KOPT-K1 (cell line): ENCODE measurements at regions not wholly inside any gene's neighbourhood (a gene's known extent, or its start where the extent isn't known, plus 50 kb on each side); places are given as distances from the start of the nearest gene placed in this dataset.
"Not testable (repeated sequence)": the region's sequence is repeated elsewhere in the genome, so short reads cannot be mapped to it uniquely, and the experiment has no call there.

Experiments used
- H3K27ac ChIP-seq: fragments of 200-600 bp; sonication (generic); 2 replicates; pipeline ENCODE4 v1.5.1; 2016; ENCODE audit warnings: antibody characterized with exemption, mild to moderate bottlenecking, low read depth, low read length; ENCODE audit not compliant: poor library complexity, severe bottlenecking
- H3K36me3 ChIP-seq: fragments of 200-600 bp; sonication (generic); 2 replicates; pipeline ENCODE4 v1.5.1; 2017; ENCODE audit warnings: antibody characterized with exemption, mild to moderate bottlenecking, low read length, moderate library complexity; ENCODE audit not compliant: insufficient read depth
- H3K9me3 ChIP-seq: fragments of 200-600 bp; sonication (generic); 2 replicates; pipeline ENCODE4 v1.5.1; 2017; ENCODE audit warnings: antibody characterized with exemption, low read length, mild to moderate bottlenecking; ENCODE audit not compliant: insufficient read depth, poor library complexity, severe bottlenecking

DNA sequence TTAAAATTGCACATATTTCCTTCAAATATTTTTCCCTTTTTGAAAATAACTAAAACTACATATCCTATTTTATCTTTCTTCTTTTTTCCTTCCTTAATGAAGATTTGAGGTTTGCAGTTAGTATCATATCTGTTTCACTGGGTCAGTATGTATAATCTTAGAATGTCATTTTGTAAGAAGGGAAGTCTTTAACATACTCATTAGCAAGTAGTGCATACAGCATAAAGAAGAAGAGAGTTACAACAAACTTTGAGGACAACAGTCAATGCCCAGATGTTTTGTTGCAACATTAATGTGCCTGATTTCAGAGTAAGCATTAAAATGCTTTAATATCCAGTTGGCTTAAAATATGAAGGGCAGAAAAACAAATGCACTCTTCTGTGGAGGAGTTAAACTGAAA lies 176.9 kb upstream of the FBXO33 start:
- H3K27ac ChIP-seq = no peak overlapping the region
- no peaks in the 10 kb centered on the region for H3K9me3 ChIP-seq
- H3K36me3 ChIP-seq = no peaks in the 10 kb centered on the region

DNA sequence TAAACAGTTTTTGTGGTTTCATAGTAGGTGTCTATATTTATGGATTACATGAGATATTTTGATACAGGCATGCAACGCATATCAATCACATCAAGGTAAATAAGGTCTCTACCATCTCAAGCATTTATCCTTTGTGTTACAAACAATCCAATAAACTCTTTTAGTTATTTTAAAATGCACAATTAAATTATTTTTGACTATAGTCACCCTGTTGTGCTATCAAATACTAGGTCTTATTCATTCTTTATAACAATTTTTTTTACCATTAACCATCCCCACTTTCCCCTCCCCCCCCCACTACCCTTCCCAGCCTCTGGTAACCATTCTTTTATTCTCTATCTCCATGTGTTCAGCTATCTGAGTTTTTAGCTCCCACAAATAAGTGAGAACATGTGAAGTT lies 175.7 kb upstream of the FBXO33 start:
- no peaks in the 10 kb centered on the region for H3K9me3 ChIP-seq
- no peak overlapping the region for H3K27ac ChIP-seq

DNA sequence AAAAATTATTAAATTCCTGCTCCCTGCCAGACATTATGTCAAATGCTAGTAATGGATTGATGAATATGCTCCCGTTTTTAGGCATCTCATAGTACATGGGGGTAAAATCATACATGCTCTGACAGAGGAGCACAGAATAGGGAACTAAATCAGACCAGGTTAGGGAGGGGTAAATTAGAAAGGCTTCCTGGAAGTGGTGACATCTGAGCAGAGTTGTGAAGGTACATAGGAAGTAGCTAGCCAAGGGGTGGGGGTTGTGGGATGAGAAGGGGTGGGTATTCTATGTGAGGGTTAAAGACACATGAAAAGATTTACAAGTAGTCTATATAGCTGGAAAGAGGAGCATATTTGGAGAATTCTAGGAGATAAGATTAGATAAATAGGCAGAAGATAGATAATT lies 171.7 kb upstream of the FBXO33 start:
- H3K27ac ChIP-seq = no peak overlapping the region
- no peaks in the 10 kb centered on the region for H3K36me3 ChIP-seq
- H3K9me3 ChIP-seq = no peaks in the 10 kb centered on the region

More for the DNA sequence above, 175.7 kb upstream of the FBXO33 start:
- no peaks in the 10 kb centered on the region for H3K36me3 ChIP-seq

DNA sequence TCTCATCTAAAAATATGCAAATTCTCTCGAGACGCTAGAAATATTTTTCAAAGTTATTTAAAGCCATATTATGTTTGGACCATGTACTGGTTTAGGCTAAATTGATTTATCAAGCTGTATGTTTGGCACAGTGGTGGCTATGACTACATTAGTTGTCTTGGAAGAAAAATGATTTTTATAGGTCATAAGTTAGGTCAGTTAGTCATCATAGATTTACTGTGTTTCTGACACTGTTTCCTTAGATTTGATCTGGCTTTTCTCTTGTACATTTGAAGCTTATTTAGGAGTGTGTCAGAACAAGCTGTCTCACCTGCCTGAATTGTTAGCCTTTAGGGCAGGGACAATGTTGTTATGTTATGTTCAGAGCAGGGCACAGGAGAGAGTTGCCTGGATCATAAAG lies 161.1 kb upstream of the FBXO33 start:
- no peaks in the 10 kb centered on the region for H3K36me3 ChIP-seq
- no peak overlapping the region for H3K27ac ChIP-seq
- no peaks in the 10 kb centered on the region for H3K9me3 ChIP-seq

DNA sequence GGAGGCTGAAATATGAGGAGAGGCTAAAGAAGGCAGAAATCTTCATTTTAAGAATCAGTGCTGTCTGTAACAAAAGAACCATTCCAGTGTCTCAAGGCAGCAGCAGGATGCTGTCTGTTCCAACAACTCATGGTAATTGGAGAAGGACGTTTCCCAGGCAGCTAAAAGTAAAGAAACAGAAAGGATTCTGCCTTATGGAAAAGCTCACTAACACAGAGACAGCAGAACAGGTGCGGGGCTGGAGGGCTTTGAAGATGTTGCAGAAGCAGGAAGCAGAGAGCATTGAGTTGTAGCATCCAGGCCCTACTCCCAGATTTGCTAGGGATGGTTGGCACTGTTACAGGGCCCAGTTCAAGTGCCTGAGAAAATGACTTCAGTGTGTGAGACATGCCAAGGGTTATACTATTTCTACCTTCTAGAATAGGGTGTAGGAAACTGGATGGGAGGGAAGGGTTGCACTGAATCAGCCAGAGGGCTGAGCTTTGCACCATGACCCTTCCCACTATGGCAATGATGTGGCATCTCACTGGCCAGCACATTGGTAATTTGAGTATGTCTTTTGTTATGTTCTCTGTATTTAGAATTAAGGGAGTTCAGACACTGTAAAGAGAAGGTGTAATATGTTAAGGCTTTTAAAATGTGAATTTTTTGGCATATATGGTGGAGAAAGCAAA lies 160.0 kb upstream of the FBXO33 start:
- Histone ChIP-seq H3K27ac (no peak overlapping the region), H3K9me3 (no peaks in the 10 kb centered on the region), H3K36me3 (no peaks in the 10 kb centered on the region)

DNA sequence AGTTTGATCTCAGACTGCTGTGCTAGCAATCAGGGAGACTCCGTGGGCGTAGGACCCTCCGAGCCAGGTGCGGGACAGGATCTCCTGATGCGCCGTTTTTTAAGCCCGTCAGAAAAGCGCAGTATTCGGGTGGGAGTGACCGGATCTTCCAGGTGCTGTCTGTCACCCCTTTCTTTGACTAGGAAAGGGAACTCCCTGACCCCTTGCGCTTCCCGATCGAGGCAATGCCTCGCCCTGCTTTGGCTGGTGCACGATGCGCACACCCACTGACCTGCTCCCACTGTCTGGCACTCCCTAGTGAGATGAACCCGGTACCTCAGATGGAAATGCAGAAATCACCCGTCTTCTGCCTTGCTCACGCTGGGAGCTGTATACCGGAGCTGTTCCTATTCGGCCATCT lies 157.6 kb upstream of the FBXO33 start:
- not testable (repeated sequence) for H3K9me3 ChIP-seq, H3K36me3 ChIP-seq, H3K27ac ChIP-seq

DNA sequence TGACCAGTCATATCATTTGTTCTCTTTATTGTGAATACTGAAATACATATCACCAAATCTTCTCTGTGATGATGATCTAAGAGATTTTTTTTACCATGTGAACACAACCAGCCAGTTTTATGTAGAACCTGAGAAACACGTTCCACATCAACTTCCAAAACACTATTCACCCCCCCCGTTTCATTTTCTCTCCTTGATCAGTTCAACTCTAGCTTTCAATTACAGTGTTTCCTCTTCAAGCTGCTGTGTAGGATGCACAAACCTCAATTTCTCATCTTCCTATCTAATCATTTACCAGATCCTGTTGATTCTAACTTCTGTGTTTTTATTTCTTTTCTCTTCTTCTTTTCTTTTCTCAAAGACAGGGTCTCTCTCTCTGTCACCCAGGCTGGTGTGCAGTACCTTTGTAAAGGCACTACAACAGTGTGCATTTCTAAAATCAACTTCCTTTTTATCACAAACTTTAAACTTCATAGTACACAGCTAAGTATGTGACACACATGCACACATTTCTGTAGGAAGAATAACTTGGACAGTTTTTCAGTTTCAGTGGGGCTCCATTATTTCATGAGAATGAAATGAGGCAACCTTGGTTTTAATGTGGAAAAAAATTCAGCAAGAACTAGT lies 149.9 kb upstream of the FBXO33 start:
- Histone ChIP-seq H3K9me3 (no peaks in the 10 kb centered on the region), H3K36me3 (no peaks in the 10 kb centered on the region), H3K27ac (no peak overlapping the region)

DNA sequence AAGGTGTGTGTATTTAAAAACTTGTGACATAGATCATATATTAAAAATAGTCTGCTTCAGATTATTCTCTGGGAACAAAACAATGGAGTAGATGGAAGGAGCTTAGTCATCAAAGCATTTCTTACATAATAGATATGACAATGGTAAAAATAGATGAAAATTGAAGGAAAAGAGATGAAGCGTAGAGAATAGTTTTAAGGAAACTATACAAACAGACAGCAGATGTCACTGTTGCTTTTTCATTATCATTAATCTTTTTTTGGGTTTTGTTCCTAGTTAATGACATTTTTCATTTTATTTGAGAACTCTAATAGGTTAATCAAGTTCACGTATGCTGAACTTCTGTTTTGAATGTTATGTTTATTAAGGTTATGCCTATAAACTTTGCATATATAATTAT lies 149.2 kb upstream of the FBXO33 start:
- Histone ChIP-seq H3K27ac (no peak overlapping the region), H3K9me3 (no peaks in the 10 kb centered on the region), H3K36me3 (no peaks in the 10 kb centered on the region)

DNA sequence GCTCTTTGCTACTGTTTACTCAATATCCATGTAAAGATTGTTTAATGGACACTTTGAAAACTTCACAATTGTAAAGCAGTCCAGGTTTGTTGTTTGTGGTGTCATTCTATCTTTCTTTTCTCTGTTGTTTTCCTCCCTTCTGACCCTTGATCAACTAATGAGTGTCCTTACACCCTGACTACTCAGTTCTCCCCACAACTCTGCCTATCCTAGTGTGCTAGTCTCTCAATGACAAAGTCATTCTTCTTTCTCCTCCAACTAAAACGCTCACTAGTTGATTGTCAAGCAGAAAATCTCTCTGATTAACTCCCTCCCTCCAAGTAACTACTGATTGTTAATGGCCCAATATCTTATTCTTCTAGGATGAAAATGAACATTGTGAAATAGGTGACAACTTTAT lies 148.5 kb upstream of the FBXO33 start:
- no peaks in the 10 kb centered on the region for H3K9me3 ChIP-seq
- no peaks in the 10 kb centered on the region for H3K36me3 ChIP-seq
- no peak overlapping the region for H3K27ac ChIP-seq

DNA sequence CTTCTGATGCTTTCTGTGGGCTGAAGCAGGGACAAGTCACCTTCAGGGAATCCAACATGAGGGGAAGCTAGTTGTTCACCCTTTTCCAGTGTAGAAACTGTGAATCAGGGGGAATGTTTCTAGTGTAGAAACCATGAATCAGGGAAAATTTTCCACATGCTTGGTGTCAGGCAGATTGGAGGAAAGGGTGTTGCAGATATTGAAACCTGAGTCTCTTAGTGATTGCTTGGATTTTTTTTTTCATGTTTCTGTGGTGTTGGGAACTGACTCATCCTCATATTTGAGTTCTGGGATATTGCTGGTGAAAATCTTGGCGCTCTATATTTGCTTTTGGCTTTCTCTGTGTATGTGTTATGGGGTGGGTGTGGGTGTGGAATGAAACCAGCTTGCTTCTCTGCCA lies 144.5 kb upstream of the FBXO33 start:
- Histone ChIP-seq H3K36me3 (no peaks in the 10 kb centered on the region), H3K27ac (no peak overlapping the region), H3K9me3 (no peaks in the 10 kb centered on the region)

DNA sequence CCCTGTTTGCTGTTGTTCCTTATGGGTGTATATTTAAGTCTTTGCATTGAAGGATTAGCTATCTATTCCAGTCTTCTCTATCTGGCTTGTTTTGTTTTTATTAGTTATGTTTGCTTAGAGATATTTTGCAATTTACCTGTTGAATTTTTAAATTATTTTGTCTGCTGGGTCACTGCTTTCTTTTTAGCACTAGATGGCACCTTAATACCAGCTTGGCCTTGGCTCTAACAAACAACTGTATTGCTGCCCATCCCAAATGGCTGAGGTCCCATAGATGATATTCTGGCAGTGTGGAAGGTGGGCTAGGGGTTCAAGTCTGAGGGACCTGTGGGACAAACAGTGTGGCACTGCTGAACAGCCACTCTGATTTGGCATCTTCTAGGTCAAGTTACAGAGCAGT lies 144.0 kb upstream of the FBXO33 start:
- Histone ChIP-seq H3K9me3 (no peaks in the 10 kb centered on the region), H3K36me3 (no peaks in the 10 kb centered on the region), H3K27ac (no peak overlapping the region)

DNA sequence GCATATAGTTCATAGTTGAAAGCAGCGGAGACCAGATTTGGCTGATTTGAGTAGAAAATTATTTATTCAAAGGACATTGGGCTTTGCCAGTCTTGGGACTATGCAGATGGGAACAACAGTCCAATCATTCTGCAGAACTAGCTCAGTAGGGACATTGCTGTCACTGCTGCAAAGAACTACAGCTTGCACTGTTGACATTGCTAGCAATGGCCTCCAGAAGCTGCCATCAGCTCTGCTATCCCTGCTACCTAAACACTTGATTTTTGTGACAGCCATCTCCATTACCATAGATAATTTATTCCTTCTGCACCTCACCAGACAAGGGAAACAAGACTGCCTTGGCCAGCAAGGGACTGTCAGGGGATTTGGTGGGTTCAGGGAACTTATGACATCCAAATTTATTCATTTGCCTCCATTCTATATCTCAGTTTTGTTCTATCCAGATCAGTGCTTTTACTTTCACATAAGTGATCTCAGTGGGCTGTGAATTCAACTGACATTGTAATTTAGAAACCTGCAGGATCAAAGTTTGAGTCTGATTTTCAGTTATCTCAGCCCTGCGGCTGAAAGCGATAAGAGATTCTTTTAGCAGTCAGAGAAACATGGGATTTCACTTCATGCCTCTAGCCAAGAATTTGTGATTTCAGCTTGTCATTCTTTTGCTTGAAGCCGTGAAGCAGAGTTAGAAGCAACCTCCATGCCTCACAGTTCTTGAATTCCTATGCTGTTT lies 136.7 kb upstream of the FBXO33 start:
- Histone ChIP-seq H3K27ac (no peak overlapping the region), H3K9me3 (no peaks in the 10 kb centered on the region), H3K36me3 (no peaks in the 10 kb centered on the region)

DNA sequence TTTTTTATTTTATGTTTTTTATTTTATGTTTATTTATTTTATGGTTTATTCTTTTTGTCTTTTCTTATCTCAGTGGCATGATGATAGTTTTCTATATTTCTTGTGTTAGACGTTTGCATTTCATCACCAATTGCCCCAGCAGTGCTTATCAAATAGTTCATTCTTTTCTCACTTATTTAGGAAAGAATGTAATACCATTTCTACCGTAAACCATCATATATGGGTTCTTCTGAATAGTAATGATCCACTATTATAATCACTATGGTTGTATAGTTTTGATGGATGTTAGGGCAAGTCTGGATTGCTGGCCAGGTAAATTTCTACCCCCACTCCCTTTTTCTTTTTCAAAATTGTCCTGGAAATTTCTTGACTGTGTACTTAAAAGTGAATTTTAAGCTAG lies 134.6 kb upstream of the FBXO33 start:
- no peak overlapping the region for H3K27ac ChIP-seq
- no peaks in the 10 kb centered on the region for H3K36me3 ChIP-seq
- no peaks in the 10 kb centered on the region for H3K9me3 ChIP-seq

DNA sequence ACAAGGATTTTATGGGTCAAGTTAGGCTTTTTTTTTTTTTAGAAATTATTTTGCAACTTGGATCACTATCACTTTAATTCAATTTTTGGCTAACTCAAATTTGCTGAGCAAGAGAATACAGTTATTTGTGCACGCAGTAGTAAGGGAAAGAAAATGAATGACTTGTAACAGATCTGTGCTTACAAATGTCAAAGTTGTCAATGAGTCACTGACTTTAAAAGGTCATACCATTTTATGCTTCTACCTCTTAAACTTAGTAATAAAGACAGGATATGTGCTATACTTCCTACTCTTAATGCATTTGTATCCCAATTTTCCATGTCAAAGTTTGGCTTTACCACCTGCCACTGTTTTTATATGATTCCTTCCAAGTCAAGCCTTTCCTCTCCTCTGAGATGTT lies 131.1 kb upstream of the FBXO33 start:
- Histone ChIP-seq H3K9me3 (peaks cover 6% of the 10 kb centered on the region), H3K36me3 (no peaks in the 10 kb centered on the region), H3K27ac (no peak overlapping the region)

DNA sequence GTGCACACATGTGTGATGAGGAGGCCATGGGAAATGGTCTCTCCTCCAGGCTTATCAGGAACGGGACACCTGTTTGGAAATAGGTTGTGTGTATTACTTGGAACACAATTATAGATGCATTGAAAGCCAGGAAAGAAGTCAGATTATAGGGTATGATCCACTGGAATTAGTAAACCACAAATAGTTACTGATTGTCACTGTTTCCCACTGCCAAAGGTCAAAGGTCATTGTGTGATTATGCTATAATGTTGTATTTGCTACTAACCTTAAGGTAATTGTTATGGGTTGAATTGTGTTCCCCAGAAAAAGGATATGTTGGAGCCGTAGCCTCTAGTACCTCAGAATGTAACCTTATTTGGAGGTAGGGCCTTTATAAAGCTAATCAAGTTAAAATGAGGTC lies 129.9 kb upstream of the FBXO33 start:
- Histone ChIP-seq H3K36me3 (no peaks in the 10 kb centered on the region), H3K27ac (no peak overlapping the region), H3K9me3 (peaks cover 6% of the 10 kb centered on the region)

DNA sequence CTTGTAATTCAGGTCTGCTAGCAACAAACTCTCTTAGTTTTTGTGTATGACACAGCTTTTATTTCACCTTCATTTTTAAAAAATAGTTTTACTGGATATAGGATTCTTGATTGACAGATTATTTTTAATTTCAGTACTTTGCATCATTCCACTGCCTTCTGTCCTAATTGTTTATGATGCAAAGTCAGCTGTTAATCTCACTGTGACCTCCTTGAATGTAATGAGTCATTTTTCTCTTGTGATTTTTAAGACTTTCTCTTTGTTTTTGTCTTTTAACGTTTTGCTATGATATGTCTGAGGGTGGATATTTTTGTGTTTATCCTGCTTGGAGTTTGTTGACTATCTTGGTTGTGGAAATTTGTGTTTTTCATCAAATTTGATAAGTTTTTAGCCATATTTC lies 126.3 kb upstream of the FBXO33 start:
- H3K9me3 ChIP-seq = peaks cover 6% of the 10 kb centered on the region
- H3K27ac ChIP-seq = no peak overlapping the region
- no peaks in the 10 kb centered on the region for H3K36me3 ChIP-seq
